WI38 (cell line): ENCODE measurements at regions not wholly inside any gene's neighbourhood (a gene's known extent, or its start where the extent isn't known, plus 50 kb on each side); places are given as distances from the start of the nearest gene placed in this dataset.

Experiments
- H3K4me3 ChIP-seq: 2 replicates; pipeline ENCODE4 v1.5.1; 2011; ENCODE audit warnings: low read depth, mild to moderate bottlenecking, control low read depth, low read length
- CTCF ChIP-seq: IDR thresholded peaks from 2 replicates; pipeline ENCODE4 v1.5.1; 2012; ENCODE audit warnings: low read depth, mild to moderate bottlenecking, control low read depth, low read length

GRCh38 chr4:170305627-170306026 is 215.9 kb upstream of the AADAT start:
- no peak overlapping the region for H3K4me3 ChIP-seq
- TF ChIP-seq CTCF: no peak

DNA sequence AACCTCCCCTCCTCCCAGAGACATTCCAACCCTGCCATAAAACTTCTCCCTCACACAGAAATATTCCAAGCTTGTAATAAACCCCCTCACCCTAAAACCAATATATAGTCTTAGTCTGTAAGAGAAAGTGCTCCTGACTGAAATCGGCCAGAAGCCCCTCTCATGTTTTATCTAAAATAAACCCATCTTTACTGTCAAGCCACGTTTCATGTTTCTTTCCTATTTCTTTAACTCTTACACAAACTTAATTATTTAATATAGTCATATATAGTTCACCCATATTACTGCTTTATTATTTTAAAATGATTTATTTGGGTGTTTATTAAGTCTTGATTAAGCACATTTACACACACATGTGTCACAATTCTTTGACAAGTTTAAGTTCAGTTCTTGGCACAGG is 191.3 kb upstream of the AADAT start:
- TF ChIP-seq CTCF: no peak
- no peak overlapping the region for H3K4me3 ChIP-seq

- no peak for TF ChIP-seq CTCF
- no peak overlapping the region for H3K4me3 ChIP-seq
These were observed 188.7 kb upstream of the AADAT start for GRCh38 chr4:170278460-170278859.

DNA sequence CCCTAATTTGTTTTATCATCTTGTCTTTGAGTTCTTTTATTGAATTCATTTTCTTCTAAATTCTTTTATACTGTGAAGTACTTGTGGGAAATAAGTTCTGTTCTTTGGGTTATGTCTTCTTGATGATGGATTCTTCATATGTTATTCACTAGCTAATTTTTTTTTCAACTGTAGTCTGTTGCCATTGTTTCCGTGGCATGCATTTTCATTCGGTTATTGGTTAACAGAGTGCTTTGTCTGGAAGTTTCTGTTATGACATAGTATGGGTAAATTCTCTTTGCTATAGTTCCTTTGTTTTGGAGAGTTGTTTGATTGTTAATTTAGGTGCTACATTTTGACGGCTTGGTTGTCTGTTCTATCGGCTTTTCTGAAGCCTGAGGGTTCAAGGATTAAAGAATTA is 184.9 kb upstream of the AADAT start:
- H3K4me3 ChIP-seq: no peak overlapping the region

GRCh38 chr4:170272959-170273358 is 183.2 kb upstream of the AADAT start:
- no peak overlapping the region for H3K4me3 ChIP-seq
- no peak for TF ChIP-seq CTCF

More for the DNA sequence above, 184.9 kb upstream of the AADAT start:
- no peak for TF ChIP-seq CTCF

- H3K4me3 ChIP-seq: no peak overlapping the region
- TF ChIP-seq CTCF: no peak
These were observed 182.0 kb upstream of the AADAT start for GRCh38 chr4:170271723-170272122.

GRCh38 chr4:170270628-170271027 is 180.9 kb upstream of the AADAT start:
- no peak overlapping the region for H3K4me3 ChIP-seq
- TF ChIP-seq CTCF: no peak

- H3K4me3 ChIP-seq: no peak overlapping the region
- no peak for TF ChIP-seq CTCF
These were observed 180.2 kb upstream of the AADAT start for GRCh38 chr4:170269950-170270349.
